Fibroblast of lung (primary cell): ENCODE measurements at regions not wholly inside any gene's neighbourhood (a gene's known extent, or its start where the extent isn't known, plus 50 kb on each side); places are given as distances from the start of the nearest gene placed in this dataset.

ENCODE experiments used
- DNase-seq, 2 donors: peaks; one replicate each; pipeline versions ENCODE4 v3.0.0 to v3.0.0-alpha.2; 2010; ENCODE audit warnings: low read depth in 2 of 2
- H2AFZ ChIP-seq: 2 replicates; pipeline ENCODE4 v1.5.1; 2012; ENCODE audit warnings: low read length, control low read depth, inconsistent platforms
- H3K27ac ChIP-seq: 2 replicates; pipeline ENCODE4 v1.5.1; 2011; ENCODE audit warnings: low read length, control low read depth; ENCODE audit not compliant: insufficient read depth
- H3K27me3 ChIP-seq: 2 replicates; pipeline ENCODE4 v1.5.1; 2011; ENCODE audit warnings: mild to moderate bottlenecking, low read length; ENCODE audit not compliant: control insufficient read depth, insufficient read depth
- H3K36me3 ChIP-seq: 2 replicates; pipeline ENCODE4 v1.5.1; 2011; ENCODE audit warnings: low read length; ENCODE audit not compliant: control insufficient read depth, insufficient read depth
- H3K4me1 ChIP-seq: 2 replicates; pipeline ENCODE4 v1.5.1; 2011; ENCODE audit warnings: low read length; ENCODE audit not compliant: control insufficient read depth, insufficient read depth; ENCODE audit errors: extremely low read depth
- H3K4me2 ChIP-seq: 2 replicates; pipeline ENCODE4 v1.5.1; 2011; ENCODE audit warnings: low read length, control low read depth; ENCODE audit not compliant: insufficient read depth; ENCODE audit errors: extremely low read depth
- H3K4me3 ChIP-seq, 4 experiments: fragments of 200-600 bp in 1 of 4; sonication (generic) in 1 of 4; replicated peaks in 1 of 4; 2 replicates each; pipeline ENCODE4 v1.5.1; 2011 to 2016; ENCODE audit warnings: low read length in 4 of 4, low read depth in 3 of 4, mild to moderate bottlenecking in 3 of 4, control low read depth in 2 of 4, inconsistent platforms in 1 of 4, mixed read lengths in 1 of 4; ENCODE audit not compliant: insufficient read depth in 1 of 4; ENCODE audit errors: control extremely low read depth in 1 of 4
- H3K79me2 ChIP-seq: 2 replicates; pipeline ENCODE4 v1.5.1; 2012; ENCODE audit warnings: mild to moderate bottlenecking, low read length, inconsistent platforms; ENCODE audit not compliant: control insufficient read depth, insufficient read depth
- H3K9ac ChIP-seq: 2 replicates; pipeline ENCODE4 v1.5.1; 2011; ENCODE audit warnings: mild to moderate bottlenecking, low read length, control low read depth; ENCODE audit not compliant: insufficient read depth
- H3K9me3 ChIP-seq: 2 replicates; pipeline ENCODE4 v1.5.1; 2012; ENCODE audit warnings: low read depth, low read length; ENCODE audit not compliant: control insufficient read depth, insufficient read depth
- H4K20me1 ChIP-seq: 2 replicates; pipeline ENCODE4 v1.5.1; 2011; ENCODE audit warnings: low read length; ENCODE audit not compliant: control insufficient read depth, insufficient read depth; ENCODE audit errors: extremely low read depth
- CTCF ChIP-seq, 2 donors: IDR thresholded peaks in 1 of 2; conservative IDR thresholded peaks in 1 of 2; 1 replicate in 1 of 2; 2 replicates in 1 of 2; pipeline ENCODE4 v1.5.1; 2011 to 2012; ENCODE audit warnings: low read length in 2 of 2, control low read depth in 1 of 2, inconsistent platforms in 1 of 2, low read depth in 1 of 2, mild to moderate bottlenecking in 1 of 2
- EZH2 ChIP-seq: IDR thresholded peaks from 2 replicates; pipeline ENCODE4 v1.5.1; 2012; ENCODE audit warnings: low read length, control low read depth, mild to moderate bottlenecking; ENCODE audit errors: missing control alignments

- H4K20me1 ChIP-seq, result no peaks in the 10 kb centered on the region
- no peak for DNase-seq
- H3K9me3 ChIP-seq, result no peaks in the 10 kb centered on the region
- H3K79me2 ChIP-seq, result no peaks in the 10 kb centered on the region
- no peaks in the 10 kb centered on the region for H3K36me3 ChIP-seq
- H2AFZ ChIP-seq, result no peak overlapping the region
- H3K27ac ChIP-seq, result no peak overlapping the region
- H3K4me1 ChIP-seq, result no peaks in the 10 kb centered on the region
- no peaks in the 10 kb centered on the region for H3K27me3 ChIP-seq
- H3K4me2 ChIP-seq, result no peak overlapping the region
- no peak overlapping the region for H3K9ac ChIP-seq
- no peak overlapping the region for H3K4me3 ChIP-seq
- no peak for TF ChIP-seq CTCF (conservative IDR thresholded peaks at IDR 0.05 in 1 of 2, IDR thresholded peaks at IDR 0.05 in 1 of 2; ENCODE audit: low read depth in 1 of 2, low read length in 2 of 2)
- TF ChIP-seq EZH2, result no peak
Measured at GRCh38 chr3:18774319-18775088, 349.4 kb upstream of the SATB1 start.

DNA sequence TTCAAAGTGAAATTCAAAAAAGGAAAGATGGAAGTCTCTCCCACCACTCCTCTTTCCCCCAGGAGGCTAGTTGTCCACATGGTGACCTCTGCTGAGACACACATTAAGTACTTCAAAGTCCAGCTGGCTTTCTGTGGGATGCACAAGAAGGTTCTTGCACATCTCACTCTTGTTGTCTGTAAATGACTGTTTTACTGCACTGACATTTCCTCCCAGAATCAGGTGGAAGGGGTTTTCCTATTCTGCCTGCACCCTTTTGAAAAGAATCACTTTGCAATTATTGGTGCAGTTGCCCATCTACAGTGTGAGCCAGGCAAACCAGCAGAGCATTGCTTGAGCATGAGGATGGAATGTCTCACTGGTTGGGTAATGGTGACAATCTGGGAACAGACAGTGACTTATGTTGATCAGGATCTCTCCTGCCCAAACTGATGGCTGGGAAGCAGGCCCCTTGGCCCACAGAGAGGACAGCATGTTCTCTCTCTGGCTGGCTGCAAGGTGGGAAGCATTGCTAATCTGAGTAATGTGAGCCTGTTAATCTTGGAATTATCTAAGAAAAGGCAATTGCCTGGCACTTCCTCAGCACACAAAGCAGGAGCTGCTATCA is 347.7 kb upstream of the SATB1 start:
- Histone ChIP-seq H3K4me1 (no peaks in the 10 kb centered on the region), H3K27me3 (no peaks in the 10 kb centered on the region), H3K4me2 (no peak overlapping the region), H3K9me3 (no peaks in the 10 kb centered on the region), H3K4me3 (no peak overlapping the region), H2AFZ (no peak overlapping the region), H3K9ac (no peak overlapping the region), H3K36me3 (no peaks in the 10 kb centered on the region), H4K20me1 (no peaks in the 10 kb centered on the region), H3K79me2 (no peaks in the 10 kb centered on the region), H3K27ac (no peak overlapping the region)
- no peak for DNase-seq
- TF ChIP-seq EZH2 (no peak), CTCF (conservative IDR thresholded peaks at IDR 0.05 in 1 of 2, IDR thresholded peaks at IDR 0.05 in 1 of 2; ENCODE audit: low read depth in 1 of 2, low read length in 2 of 2) (no peak)

DNA sequence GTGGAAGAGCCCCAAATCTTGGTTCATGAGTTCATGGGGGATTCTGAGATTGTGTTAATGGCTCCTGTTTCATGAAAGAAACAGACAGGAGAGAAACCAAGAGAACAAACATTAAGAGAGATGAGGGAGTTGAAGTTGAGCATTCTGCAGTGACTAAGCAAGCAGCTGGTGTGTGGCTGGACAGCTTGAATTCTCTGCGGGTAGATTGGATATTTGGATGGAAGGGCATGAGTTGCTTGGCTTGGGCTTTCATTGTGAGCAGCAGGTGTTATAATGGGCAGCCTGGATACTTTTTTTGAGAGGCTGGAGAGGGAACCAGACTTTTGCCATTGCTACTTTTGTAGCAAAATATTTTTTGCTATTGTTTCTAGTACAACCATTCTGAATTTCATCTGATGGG is 346.8 kb upstream of the SATB1 start:
- Histone ChIP-seq H3K79me2 (no peaks in the 10 kb centered on the region), H3K27ac (no peak overlapping the region), H2AFZ (no peak overlapping the region), H3K27me3 (no peaks in the 10 kb centered on the region), H3K4me3 (no peak overlapping the region), H3K4me1 (no peaks in the 10 kb centered on the region), H3K36me3 (no peaks in the 10 kb centered on the region), H3K9me3 (no peaks in the 10 kb centered on the region), H3K9ac (no peak overlapping the region), H3K4me2 (no peak overlapping the region), H4K20me1 (no peaks in the 10 kb centered on the region)
- TF ChIP-seq CTCF (conservative IDR thresholded peaks at IDR 0.05 in 1 of 2, IDR thresholded peaks at IDR 0.05 in 1 of 2; ENCODE audit: low read depth in 1 of 2, low read length in 2 of 2) (no peak), EZH2 (no peak)
- DNase-seq, result no peak
